Psoas muscle (tissue), 7 donors: ENCODE measurements at regions not wholly inside any gene's neighbourhood (a gene's known extent, or its start where the extent isn't known, plus 50 kb on each side); places are given as distances from the start of the nearest gene placed in this dataset.
"Not testable (repeated sequence)": the region's sequence is repeated elsewhere in the genome, so short reads cannot be mapped to it uniquely, and the experiment has no call there.

ENCODE experiments used
- ATAC-seq, 4 donors: fragments of 200-7000 bp; cut with Tn5 transposase; one replicate each; pipeline ENCODE4 v1.9.1; 2020; ENCODE audit warnings: moderate library complexity in 3 of 4, mild to moderate bottlenecking in 2 of 4
- DNase-seq, 2 donors: peaks; one replicate each; pipeline ENCODE4 v3.0.0-alpha.2; 2020
- H3K27ac ChIP-seq: fragments of 200-600 bp; one replicate; pipeline ENCODE4 v1.8.0; 2022
- H3K27me3 ChIP-seq, 3 donors: fragments of 200-600 bp in 1 of 3; one replicate each; pipeline versions ENCODE4 v1.6.1 to v1.8.0; 2013 to 2022; ENCODE audit warnings: low read length in 2 of 3, mild to moderate bottlenecking in 2 of 3, moderate library complexity in 1 of 3; ENCODE audit not compliant: insufficient read depth in 3 of 3
- H3K36me3 ChIP-seq, 2 donors: fragments of 200-600 bp in 1 of 2; one replicate each; pipeline versions ENCODE4 v1.6.1 to v1.8.0; 2013 to 2022; ENCODE audit warnings: low read depth in 1 of 2, mild to moderate bottlenecking in 1 of 2, moderate library complexity in 1 of 2; ENCODE audit not compliant: insufficient read depth in 1 of 2
- H3K4me1 ChIP-seq: fragments of 200-600 bp; one replicate; pipeline ENCODE4 v1.8.0; 2022
- H3K4me3 ChIP-seq: fragments of 200-600 bp; one replicate; pipeline ENCODE4 v1.8.0; 2022; ENCODE audit warnings: mild to moderate bottlenecking
- H3K9me3 ChIP-seq: fragments of 200-600 bp; one replicate; pipeline ENCODE4 v1.8.0; 2022
- WGBS, 3 donors: extraction: QIAGEN DNeasy Blood & Tissue Kit; methylation state at CpG; one replicate each; pipeline versions ENCODE4 v1.1.6 to v1.1.7; 2013; 5-methylcytosine and 5-hydroxymethylcytosine counted together
- intact Hi-C, 2 donors: fragments of 100-400 bp; cut with DNase I; formaldehyde crosslinking; loops; one replicate each; pipeline versions ENCODE4 v1.11.0 to v1.14.2; 2022
- TF ChIP-seq, protein P1 (sequence below): fragments of 200-600 bp; IDR thresholded peaks from one replicate; pipeline ENCODE4 v1.8.0; 2022; ENCODE audit warnings: antibody characterized with exemption
- donor health status: healthy with polysubstance abuse.
- donor health status: DM: no; HTN: no; CAD: no; lungs with moderate emphysema.
- donor health status: Bipolar disorder and iron deficiency.
- donor health status: healthy.
- donor health status: DM: yes; HTN: yes; CAD: no.
- donor health status: DM: no; HTN: no; CAD: no.
- donor health status: DM: yes; HTN: yes; CAD: no.

DNA sequence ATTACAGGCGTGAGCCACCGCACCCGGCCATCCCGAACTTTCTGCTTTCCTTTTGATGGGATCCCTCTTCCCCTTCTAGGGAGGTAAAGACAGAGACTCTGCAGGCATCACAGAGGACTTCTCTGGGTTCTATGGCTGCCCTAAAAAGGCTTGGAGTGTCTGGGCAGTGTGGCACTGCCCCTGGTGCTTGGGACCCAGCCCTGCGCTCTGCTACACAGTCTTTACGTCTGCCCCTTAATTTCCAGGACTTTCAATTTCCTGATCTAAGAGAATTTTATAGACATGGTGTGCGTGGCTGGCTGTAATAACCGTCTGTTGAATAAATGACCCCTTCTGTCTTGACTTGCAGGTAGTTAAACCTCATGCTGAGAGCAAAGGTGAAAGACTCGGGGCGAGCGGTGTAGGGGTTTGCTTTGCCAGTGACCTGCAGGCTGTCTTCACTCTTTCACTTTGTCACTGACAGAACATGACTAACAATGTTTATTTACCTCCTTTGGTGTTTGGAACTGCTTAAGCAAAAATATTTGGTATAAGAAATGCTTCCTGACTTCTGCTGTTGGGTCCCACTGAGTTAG is 110.9 kb upstream of the MAP1LC3B2 start:
- Histone ChIP-seq H3K27ac (no peak overlapping the region), H3K27me3 (no peaks in the 10 kb centered on the region), H3K4me3 (no peak overlapping the region), H3K9me3 (no peaks in the 10 kb centered on the region), H3K36me3 (no peaks in the 10 kb centered on the region), H3K4me1 (no peaks in the 10 kb centered on the region)
- TF ChIP-seq, protein P1, sequence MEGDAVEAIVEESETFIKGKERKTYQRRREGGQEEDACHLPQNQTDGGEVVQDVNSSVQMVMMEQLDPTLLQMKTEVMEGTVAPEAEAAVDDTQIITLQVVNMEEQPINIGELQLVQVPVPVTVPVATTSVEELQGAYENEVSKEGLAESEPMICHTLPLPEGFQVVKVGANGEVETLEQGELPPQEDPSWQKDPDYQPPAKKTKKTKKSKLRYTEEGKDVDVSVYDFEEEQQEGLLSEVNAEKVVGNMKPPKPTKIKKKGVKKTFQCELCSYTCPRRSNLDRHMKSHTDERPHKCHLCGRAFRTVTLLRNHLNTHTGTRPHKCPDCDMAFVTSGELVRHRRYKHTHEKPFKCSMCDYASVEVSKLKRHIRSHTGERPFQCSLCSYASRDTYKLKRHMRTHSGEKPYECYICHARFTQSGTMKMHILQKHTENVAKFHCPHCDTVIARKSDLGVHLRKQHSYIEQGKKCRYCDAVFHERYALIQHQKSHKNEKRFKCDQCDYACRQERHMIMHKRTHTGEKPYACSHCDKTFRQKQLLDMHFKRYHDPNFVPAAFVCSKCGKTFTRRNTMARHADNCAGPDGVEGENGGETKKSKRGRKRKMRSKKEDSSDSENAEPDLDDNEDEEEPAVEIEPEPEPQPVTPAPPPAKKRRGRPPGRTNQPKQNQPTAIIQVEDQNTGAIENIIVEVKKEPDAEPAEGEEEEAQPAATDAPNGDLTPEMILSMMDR, result no peak
- no peak for ATAC-seq
- WGBS, 3 donors, result 88 to 91% (median 91%) methylated on average over 11 of the region's 11 CpGs
- DNase-seq, result no peak
- intact Hi-C loops, result no loop called here

DNA sequence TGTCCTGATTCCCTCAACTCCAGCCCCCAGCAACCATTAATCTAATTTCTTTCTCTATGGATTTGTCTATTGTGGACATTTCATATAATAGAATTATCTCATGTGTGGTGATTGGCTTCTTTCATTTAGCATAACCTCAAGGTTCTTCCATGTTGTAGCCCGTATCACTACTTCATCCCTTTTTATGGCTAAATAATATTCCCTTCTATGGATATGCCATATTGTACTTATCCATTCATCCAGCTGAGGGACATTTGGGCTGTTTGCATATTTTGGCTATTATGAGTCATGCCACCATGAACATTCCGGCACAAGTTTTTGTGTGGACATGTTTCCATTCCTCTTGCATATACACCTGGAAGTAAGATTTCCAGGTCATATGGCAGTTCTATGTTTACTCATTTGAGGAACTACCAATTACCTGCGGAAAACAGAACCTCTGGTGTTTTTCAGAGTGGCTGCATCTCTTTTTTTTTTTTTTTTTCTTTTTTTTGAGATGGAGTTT is 108.7 kb upstream of the MAP1LC3B2 start:
- Histone ChIP-seq H3K36me3 (no peaks in the 10 kb centered on the region), H3K27ac (no peak overlapping the region), H3K9me3 (no peaks in the 10 kb centered on the region), H3K4me1 (no peaks in the 10 kb centered on the region), H3K4me3 (no peak overlapping the region), H3K27me3 (peaks cover 0 to 7% (median 0%) of the 10 kb centered on the region in 3 donors)
- ATAC-seq, result no peak
- 96% methylated on average over 3 of the region's 3 CpGs for WGBS, 3 donors
- TF ChIP-seq, protein P1, result no peak
- intact Hi-C loops, result no loop called here
- no peak for DNase-seq

DNA sequence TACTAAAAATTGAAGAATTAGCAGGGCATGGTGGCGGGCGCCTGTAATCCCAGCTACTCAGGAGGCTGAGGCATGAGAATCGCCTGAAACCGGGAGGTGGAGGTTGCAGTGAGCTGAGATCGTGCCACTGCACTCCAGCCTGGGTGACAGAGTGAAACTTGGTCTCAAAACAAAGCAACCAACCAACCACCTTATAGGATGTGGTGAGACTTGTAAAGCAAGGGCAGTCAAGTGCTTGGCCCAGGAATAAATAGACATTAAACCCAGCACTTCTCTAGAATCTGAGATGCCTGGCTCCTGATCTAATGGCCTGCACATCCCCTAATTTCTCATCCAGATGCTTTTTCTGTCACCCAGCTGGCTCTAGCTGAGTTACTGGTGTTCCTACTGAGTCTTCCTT is 106.2 kb upstream of the MAP1LC3B2 start:
- H3K27me3 ChIP-seq, H3K27ac ChIP-seq, DNase-seq, ATAC-seq, H3K4me3 ChIP-seq, H3K4me1 ChIP-seq, H3K9me3 ChIP-seq, H3K36me3 ChIP-seq, intact Hi-C loops: not testable (repeated sequence)
- 94 to 99% (median 97%) methylated on average over 5 of the region's 5 CpGs for WGBS, 3 donors

DNA sequence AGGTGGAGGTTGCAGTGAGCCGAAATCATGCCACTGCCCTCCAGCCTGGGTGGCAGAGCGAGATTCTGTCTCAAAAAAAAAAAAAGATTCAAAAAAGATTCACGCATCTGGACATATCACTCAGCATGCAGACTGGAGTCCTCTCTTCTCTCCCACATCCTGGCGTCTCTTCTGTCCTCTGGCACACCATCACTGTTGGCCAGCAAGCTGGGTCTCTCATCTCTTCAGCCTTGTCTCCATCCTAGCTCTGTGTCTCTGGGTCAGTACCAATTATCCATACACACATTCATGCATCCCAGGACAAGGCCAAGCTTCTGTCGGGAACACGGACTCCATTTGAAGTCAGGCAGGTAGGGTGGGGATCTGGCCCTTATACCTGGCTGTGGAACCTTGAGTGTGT is 105.5 kb upstream of the MAP1LC3B2 start:
- no peaks in the 10 kb centered on the region for H3K36me3 ChIP-seq
- TF ChIP-seq, protein P1, result no peak
- DNase-seq, result no peak
- H3K9me3 ChIP-seq, result no peaks in the 10 kb centered on the region
- peaks cover 0 to 9% (median 0%) of the 10 kb centered on the region in 3 donors for H3K27me3 ChIP-seq
- no peak for ATAC-seq
- intact Hi-C loops, result no loop called here
- WGBS, 3 donors, result 89 to 96% (median 90%) methylated on average over 6 of the region's 6 CpGs
- no peak overlapping the region for H3K4me3 ChIP-seq
- H3K27ac ChIP-seq, result no peak overlapping the region
- no peaks in the 10 kb centered on the region for H3K4me1 ChIP-seq

DNA sequence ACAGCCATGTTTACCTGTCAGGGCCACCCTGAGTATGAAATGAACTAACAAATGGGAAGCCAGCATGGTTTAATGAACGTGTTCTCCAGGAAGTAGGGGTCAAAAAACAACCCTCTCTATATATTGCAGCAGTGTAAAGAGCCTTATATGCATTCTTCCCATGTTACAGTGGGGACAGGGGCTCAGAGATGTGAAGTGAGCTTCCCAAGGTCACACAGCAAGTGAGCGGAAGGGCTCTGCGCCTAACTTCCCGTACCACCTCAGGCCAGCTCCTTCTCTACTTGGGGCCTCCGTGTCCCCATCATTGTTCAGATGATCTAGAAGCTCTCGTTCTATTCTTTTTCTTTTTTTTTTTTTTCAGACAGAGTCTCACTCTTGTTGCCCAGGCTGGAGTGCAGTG is 105.1 kb upstream of the MAP1LC3B2 start:
- Histone ChIP-seq H3K27ac (no peak overlapping the region), H3K27me3 (peaks cover 0 to 9% (median 1%) of the 10 kb centered on the region in 3 donors), H3K36me3 (no peaks in the 10 kb centered on the region), H3K4me3 (no peak overlapping the region), H3K9me3 (no peaks in the 10 kb centered on the region), H3K4me1 (no peaks in the 10 kb centered on the region)
- TF ChIP-seq, protein P1, result no peak
- no peak for DNase-seq
- 84 to 88% (median 84%) methylated on average over 6 of the region's 6 CpGs for WGBS, 3 donors
- no peak for ATAC-seq
- intact Hi-C loops, result no loop called here
